Activated CD8-positive, alpha-beta memory T cell treated with anti-CD3 and anti-CD28 coated beads for 24 hours (primary cell): ENCODE measurements at regions not wholly inside any gene's neighbourhood (a gene's known extent, or its start where the extent isn't known, plus 50 kb on each side); places are given as distances from the start of the nearest gene placed in this dataset.
"Not testable (repeated sequence)": the region's sequence is repeated elsewhere in the genome, so short reads cannot be mapped to it uniquely, and the experiment has no call there.

Experiments
- DNase-seq: peaks from one replicate; pipeline ENCODE4 v3.0.0-alpha.2; 2020

DNA sequence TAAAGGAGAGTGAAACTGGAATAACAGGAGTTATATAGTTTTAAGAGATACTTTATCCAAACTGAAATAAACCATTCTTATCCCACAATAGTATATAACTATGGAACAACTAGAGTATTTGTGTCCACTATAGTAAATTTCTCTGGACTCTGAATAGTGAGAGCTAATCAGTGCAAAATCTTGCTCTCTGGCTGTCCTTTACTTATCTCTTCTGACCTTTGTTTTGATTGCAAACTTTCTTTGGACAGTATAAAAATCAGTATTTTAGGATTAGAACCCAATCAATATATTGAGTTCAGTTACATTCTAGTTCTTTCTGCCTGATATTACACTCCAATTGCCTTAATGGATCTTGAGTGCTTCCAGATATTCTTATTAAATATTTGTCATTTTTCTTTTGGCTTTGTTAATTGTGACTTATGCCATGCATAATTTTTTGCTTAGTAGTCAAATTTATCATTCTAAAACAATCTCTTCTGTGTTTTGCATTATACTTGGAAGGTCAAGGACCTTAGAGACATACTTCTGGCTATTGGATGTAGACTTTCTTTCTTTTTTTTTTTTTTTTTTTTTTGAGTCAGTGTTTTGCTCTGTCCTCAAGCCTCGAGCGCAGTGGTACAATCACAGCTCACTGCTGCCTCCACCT is 89.9 kb upstream of the AMN1 start:
- no peak for DNase-seq

DNA sequence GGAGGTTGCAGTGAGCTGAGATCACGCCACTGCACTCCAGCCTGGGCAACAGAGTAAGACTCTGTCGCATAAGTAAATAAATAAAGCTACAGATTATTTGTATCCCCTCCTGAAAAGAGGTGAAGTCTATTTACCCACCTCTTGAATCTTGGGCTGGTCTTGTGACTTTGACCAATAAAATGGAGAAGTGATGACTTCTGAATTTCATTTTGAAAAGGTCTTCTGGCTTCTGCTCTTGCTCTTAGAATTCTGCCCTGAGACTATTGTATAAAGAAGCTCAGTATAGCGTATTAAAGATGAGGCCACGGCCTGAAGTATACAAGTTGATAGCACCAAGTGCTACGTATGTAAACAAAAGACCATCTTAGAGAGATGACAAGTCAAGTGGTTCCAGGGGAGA is 88.3 kb upstream of the AMN1 start:
- DNase-seq, result no peak

DNA sequence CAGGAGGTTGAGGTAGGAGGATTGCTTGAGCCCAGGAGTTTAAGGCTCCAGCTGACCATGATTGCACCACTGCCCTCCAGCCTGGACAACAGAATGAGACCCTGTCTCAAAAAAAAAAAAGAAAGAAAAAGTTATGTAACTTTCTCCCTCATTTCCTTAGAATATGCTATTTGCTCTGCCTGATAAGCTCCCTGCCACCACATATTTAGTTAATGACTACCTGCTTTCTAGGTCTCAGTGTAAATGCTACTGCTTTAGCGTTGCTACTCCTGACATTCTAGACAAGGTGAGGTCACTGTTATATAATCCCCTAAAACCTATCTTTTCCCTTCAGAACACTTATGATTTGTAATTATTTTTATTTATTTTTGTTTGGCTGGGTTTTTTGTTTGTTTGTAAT is 86.3 kb upstream of the AMN1 start:
- no peak for DNase-seq

DNA sequence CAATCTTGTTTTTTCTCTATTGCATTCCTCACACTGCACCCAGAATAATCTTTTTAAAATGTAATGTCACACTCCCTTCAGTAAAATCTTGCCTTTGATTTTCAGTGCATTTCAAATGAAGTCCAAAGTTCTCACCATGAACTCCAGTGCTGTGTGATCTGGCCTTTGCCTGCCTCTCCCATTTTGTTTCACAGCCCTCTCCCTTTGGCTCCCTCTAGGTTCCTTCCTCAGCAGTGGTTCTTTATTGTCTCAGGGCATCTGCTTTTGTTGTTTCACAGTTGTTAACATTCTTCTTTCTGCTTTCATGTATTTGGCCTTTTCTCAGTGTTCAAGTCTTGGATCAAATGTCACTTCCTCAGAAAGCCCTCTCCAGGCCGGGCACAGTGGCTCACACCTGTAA is 84.5 kb upstream of the AMN1 start:
- DNase-seq, result no peak

DNA sequence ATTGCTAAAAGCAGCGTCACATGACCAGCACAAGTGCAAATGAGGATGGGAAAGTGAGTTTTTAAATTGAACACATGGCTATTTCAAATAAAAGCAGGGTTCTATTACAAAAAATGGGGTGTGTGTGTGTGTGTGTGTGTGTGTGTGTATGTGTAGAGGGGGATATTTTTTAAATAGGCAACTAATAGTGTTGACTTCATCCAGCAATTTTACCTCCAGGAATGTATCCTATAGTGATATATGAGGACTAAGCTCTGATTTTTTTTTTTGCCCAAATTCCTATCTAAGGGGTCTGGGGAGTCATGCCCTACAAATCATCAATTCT is 78.9 kb upstream of the AMN1 start:
- no peak for DNase-seq

DNA sequence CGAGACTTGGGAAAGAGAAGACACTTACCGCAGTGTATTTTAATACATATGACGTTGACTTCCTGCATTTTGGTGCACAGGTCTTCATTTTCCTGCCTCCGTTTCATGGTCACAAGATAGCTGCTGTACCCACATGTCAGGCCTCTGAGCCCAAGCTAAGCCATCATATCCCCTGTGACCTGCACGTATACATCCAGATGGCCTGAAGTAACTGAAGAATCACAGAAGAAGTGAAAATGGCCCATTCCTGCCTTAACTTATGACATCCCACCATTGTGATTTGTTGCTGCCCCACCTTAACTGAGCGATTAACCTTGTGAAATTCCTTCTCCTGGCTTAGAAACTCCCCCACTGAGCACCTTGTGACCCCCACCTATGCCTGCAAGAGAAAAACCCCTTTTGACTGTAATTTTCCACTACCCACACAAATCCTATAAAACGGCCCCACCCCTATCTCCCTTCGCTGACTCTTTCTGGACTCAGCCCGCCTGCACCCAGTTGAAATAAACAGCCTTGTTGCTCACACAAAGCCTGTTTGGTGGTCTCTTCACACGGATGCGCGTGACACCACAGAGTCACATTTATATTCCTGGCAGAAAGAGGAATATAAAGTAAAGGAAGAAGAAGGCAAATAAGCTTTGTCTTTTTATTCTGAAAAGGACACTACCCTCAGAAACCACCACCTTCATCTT is 78.4 kb upstream of the AMN1 start:
- peak; percentile 73 for DNase-seq

DNA sequence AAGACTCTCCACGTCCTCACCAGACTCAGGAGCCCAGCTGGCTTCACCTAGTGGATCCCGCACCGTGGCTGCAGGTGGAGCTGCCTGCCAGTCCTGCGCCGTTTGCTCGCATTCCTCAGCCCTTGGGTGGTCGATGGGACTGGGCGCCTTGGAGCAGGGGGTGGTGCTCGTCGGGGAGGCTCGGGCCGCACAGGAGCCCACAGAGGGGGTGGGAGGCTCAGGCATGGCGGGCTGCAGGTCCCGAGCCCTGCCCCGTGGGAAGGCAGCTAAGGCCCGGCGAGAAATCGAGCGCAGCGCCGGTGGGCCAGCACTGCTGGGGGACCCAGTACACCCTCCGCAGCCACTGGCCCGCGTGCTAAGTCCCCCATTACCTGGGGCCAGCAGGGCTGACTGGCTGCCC is 76.9 kb upstream of the AMN1 start:
- not testable (repeated sequence) for DNase-seq

DNA sequence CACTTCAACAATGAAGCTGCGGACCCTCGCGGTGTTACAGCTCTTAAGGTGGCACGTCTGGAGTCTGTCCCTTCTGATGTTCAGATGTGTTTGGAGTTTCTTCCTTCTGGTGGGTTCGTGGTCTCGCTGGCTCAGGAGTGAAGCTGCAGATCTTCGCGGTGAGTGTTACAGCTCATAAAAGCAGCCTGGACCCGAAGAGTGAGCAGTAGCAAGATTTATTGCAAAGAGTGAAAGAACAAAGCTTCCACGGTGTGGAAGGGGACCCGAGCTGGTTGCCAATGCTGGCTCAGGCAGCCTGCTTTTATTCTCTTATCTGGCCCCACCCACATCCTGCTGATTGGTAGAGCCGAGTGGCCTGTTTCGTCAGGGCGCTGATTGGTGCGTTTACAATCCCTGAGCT is 75.9 kb upstream of the AMN1 start:
- DNase-seq, result not testable (repeated sequence)

DNA sequence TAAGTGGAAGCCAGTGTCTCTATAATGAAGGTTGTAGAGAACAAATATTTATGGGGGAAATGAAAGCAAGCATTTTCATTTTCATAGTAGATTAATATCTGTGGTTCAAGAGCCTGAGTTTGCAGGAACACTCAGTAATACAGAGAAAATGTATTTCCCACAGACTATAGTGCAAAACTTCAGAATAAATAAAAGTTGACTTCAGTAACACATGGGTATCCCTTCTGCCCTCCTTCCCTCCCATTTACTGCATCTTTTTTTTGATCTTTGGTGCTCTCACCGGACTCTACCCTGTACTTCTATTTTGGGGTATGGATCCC is 75.3 kb upstream of the AMN1 start:
- DNase-seq, result no peak

DNA sequence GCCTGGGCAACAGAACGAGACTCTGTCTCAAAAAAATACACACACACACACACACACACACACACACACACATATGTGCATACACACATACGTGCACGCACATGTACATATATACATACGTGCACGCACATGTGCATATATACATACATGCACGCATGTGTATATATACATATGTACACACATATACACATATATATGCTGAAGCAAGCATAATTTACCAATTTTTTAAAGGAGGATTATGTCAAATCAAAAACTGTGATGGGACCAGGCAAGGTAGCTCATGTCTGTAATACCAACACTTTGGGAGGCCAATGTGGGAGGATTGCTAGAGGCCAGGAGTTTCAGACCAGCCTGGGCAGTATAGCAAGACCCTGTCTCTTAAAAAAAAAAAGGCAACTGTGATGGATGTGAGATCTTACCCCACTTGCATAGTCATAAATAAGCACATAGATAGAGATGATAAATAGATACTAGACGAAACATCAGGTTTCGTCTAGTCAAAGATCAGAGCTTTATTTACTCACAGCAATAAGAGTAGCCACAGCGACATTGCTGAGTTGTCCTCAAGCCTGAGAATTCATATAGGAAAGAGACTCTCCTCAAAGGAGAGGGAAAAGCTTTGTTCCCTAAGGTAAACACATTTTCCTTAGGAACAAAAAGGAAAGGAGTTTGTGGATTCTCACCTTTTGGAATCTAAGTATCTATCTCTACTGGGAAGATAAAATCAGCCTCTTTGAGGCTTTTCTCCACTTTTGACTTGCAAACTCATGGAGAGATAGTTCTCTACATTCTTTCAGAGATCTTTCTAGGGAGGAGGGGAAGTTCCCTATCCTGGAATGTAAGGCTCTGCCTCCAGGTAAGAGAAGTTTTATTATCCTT is 74.7 kb upstream of the AMN1 start:
- no peak for DNase-seq

DNA sequence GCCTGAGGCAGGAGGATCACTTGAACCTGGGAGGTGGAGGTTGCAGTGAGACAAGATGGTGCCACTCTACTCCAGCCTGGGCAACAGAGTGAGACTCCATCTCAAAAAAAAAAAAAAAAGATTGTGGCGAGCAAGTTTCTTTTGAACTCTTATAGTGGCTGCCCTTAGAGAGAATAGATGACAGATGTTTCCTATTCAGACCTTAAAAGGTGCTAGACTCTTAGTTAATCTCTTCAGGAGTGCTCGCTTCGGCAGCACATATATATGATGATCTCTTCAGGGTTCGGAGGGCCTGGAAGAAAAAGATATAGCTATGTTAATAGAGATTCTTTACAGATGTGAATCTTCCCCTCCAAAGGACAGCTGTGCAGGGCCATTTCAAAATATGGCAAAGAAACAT is 73.1 kb upstream of the AMN1 start:
- DNase-seq, result no peak

DNA sequence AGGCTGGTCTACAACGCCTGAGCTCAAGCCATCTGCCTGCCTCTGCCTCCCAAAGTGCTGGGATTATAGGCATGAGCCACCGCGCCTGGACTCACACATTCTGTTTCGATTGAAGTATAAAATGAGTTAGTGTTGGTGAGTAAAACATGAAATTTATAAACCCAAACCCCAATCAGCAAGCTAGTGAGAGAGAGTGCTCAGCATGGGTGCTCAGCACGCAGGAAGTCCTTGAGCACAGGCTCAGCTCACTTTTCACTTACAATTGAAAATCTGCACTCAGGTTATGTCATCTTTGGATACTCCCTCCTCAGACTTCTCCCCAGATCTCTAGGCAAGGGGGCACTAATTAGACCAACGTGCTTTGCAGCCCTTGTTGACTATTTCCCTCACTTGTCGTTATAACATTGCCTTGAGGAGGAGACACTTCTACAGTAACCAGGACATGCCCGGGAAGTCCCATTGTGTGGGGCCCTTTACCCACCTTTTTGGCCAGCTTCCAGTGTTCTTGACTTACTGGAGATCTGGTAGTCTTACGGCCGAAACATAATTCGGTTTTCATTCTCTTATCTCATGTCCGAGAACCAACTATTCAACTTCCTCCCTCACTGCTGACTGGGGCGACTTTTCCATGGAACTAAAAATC is 68.5 kb upstream of the AMN1 start:
- no peak for DNase-seq

DNA sequence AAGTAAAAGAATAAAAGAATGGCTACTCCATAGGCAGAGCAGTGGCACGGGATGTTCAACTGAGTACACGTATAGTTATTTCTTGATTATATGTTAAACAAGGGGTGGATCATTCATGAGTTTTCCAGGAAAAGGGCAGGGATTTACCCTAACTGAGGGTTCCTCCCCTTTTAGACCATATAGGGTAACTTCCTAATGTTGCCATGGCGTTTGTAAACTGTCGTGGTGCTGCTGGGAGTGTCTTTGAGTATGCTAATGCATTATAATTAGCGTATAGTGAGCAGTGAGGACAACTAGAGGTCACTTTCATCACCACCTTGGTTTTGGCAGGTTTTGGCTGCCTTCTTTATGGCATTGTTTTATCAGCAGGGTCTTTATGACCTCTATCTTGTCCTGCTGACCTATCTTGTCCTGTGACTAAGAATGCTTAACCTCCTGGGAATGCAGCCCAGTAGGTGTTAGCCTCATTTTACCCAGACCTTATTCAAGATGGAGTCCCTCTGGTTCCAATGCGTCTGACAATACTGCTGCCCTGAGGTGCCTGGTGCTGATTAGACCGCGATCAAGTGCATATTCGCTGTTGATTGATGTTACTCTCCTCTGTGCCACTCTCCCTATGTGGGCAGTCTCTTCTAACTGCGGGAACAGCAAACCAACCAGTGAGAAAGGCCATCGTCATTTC is 67.6 kb upstream of the AMN1 start:
- DNase-seq, result no peak

DNA sequence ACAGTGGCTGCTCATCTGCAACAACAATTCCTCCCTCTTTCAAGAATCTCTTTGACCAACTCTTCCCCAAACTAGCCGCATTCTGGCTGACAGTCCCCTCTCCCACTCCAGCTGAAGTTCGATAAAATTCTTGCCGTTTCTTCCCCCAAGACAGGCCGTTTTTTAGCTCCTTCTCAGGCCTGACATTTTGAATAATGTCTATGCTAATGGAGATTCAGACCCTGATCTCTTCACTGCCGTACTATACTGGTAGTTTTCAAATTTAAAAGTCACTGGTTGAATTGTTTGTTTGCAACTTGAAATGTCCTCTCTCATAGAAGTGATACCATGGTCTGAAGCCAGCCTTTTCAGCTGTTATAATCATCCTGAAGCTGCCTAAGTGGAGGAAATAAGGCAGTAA is 65.9 kb upstream of the AMN1 start:
- DNase-seq, result no peak

DNA sequence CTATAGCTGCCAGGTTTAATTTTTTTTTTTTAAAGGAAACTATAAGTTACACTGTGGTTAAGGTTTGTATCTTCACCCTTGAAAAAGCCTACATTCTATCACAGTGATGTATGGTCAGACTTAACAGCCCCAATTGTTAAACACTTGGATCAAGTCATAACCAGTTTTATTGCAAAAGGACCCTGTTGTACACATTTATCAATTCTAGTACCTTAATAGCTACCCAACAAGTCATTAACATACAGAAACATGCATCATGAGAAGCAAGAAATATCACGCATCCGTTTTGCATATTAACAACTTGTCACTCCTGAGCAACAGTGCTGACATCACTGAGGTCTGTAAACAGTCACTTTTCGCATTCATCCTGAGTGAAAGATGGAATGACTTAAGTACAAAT is 62.4 kb upstream of the AMN1 start:
- not testable (repeated sequence) for DNase-seq

DNA sequence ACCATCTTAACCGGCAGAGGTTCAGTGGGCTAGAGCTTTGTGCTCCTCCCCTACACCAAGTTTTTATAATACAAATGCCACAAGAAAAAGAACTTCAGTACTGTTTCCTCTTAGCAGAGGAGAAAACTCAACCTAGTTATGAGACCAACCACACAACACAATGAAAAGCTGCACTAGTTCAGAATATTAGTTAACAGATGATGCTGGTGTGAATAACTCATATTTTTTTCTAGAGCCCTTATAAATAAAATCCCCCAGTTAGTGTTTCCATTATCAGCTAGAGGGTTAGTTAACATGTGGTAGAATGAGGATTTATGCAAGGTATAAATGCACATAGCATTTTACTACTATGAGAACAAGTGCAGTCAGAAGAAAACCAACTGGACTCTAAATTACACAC is 61.9 kb upstream of the AMN1 start:
- DNase-seq, result no peak

DNA sequence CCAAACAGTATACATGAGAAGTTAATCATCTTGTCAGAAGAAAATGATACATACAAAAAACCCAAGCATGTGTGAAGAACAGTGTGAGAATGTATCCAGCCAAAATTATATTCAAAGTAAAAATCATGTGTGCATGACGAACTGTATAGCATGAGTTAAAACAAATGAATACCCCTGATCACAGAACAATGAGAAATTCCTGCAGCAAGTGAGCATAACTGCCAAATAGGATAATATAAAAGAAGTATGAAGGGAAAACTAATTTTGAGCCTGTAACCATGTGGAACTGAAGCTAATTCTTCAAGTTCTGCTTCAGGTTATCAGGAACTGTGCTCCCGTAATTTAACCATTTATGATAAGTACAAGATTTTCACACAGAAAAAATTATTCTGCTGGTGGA is 56.5 kb upstream of the AMN1 start:
- no peak for DNase-seq

DNA sequence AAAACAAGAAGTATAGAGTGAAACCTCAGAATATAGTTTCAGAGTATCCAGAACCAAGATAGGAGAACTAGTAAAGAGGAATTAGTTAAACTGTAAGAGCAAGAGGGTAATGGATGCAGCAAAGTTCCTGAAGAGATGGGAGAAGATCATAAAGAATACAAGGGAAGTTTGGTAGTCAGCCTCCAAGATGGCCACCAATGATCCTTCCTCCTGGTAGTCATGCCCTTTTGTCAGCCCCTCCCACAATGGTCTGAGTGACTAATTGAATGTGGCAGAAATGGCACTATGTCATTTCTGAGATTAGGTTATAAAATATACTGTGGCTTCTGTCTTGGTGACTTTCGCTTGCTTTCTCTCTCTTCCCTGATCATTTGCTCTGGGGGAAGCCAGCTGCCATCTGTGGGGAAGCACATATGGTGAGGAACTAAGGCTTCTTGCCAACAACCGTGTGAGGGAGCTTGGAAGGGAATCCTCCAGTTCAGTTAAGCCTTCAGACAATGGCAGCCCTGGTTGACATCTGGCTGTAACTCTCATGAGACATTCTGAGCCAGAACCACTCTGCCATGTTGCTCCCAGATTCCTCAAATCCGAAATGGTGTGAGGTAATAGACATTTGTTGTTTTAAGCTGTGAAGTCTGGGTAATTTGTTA is 55.3 kb upstream of the AMN1 start:
- DNase-seq, result no peak

DNA sequence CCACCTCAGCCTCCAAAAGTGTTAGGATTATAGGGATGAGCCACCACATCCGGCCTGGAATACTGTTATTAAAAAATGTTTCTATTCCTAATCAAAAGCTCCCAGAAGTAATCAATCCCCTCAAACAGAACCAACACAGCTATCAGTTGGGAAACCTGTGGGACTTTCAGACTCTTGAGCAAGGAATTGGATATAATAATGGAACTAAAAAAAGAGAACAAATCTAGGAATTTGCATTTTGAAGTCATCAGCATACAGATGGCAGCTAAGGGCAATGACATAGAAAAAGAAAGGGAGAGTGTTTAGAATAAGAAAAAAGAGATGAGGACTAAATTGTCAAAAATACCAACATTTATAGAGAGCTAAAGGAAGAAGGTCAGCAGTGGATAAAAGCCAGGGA is 54.7 kb upstream of the AMN1 start:
- DNase-seq, result no peak

DNA sequence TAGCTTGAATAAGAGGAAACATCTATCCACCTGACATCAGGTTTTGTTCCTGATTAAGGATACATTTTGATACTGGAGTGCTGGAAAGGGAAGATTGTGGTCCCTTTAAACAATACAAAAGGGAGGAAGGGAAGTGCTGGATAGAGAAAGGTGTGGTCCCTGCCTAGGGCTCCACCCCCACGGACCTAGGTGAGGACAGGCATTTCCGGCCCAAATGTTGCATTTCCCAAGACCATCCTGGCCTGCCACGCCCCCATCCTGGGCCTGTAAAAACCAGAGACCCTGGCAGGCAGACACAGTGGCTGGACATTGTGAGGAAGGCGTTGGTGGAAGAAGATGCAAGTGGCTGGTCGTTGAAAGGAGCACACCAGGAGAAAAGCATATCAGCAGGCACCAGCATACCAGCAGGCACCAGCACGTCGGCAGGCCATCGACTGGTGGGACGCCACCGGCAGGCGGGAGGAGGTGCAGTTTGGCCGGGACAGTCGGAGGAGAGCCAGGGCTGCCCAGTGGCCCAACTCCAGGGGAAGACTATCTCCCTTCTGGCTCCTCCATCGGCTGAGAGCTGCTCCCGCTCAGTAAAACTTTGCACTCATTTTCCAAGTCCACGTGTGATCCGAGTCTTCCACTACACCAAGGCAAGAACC is 53.2 kb upstream of the AMN1 start:
- DNase-seq, result no peak

DNA sequence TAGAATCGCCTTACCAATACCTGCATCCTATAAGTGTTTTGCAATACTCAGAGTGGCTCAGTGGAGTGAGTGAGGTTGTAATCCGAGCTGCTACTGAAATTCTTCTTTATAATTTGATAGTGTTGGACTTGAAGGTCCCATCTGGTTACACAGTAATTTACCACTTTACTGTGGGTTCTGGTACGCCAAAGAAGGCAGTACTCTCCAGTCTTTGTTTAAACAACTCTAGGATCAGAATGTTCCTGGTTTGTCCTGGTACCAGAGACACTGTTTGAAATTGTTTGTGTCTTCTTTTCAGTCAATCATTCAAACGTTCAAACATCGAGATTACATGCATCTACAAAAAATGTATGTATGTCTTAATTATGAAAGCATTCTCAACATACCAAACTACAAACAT is 51.3 kb upstream of the AMN1 start:
- no peak for DNase-seq

DNA sequence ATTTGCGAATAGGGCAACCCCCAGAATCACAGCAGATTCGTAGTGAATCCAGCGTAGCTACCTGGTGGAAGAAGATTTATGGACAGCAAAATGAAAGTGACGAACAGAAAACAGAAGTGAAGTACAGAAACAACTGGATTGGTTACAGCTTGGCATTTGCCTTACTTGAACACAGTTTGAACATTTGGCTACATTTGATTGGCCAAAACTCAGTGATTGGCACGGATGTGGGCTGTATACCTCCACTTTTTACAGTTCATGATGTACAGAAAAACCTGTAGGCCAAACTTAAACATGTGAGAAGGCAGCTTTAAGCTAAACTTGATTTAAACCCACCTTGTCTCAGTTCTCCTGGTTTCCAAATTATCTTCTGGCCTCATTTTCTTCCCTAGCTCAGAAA is 49.9 kb upstream of the AMN1 start:
- DNase-seq, result no peak
